ENCODE measurements at regions not wholly inside any gene's neighbourhood (a gene's known extent, or its start where the extent isn't known, plus 50 kb on each side); places are given as distances from the start of the nearest gene placed in this dataset.

GRCh38 chr18:30920757-30921156 is 121.8 kb downstream of the DSC3 start:
- no peak overlapping the region for H3K4me3 ChIP-seq
- no peak overlapping the region for H3K27ac ChIP-seq
- no peak for ATAC-seq
- no peaks in the 10 kb centered on the region for H3K9me3 ChIP-seq
- no peak for TF ChIP-seq CTCF (IDR thresholded peaks at IDR 0.05)
- no peak for DNase-seq
- H3K36me3 ChIP-seq: no peaks in the 10 kb centered on the region
- H3K27me3 ChIP-seq: no peaks in the 10 kb centered on the region
- H3K4me1 ChIP-seq: no peaks in the 10 kb centered on the region
- intact Hi-C loops (cut with DNase I): no loop called here
- WGBS (ENCODE audit: insufficient coverage, low coverage, low lambda C conversion rate, missing lambda C conversion rate): 78% methylated on average over 5 of the region's 5 CpGs

GRCh38 chr18:30920351-30920750 is 122.2 kb downstream of the DSC3 start:
- H3K36me3 ChIP-seq: no peaks in the 10 kb centered on the region
- TF ChIP-seq POLR2A (IDR thresholded peaks at IDR 0.05): no peak
- TF ChIP-seq CTCF (IDR thresholded peaks at IDR 0.05): no peak
- no peak overlapping the region for H3K27ac ChIP-seq
- no peak overlapping the region for H3K4me3 ChIP-seq
- no peaks in the 10 kb centered on the region for H3K4me1 ChIP-seq
- DNase-seq (no peak), ATAC-seq (no peak)
- H3K9me3 ChIP-seq: no peaks in the 10 kb centered on the region
- no peaks in the 10 kb centered on the region for H3K27me3 ChIP-seq
- intact Hi-C loops (cut with DNase I): no loop called here
- WGBS (ENCODE audit: insufficient coverage, low coverage, low lambda C conversion rate, missing lambda C conversion rate): 76% methylated on average over 2 of the region's 3 CpGs

- Histone ChIP-seq H3K9me3 (no peaks in the 10 kb centered on the region), H3K36me3 (no peaks in the 10 kb centered on the region), H3K4me3 (no peak overlapping the region), H3K27me3 (no peaks in the 10 kb centered on the region), H3K4me1 (no peaks in the 10 kb centered on the region), H3K27ac (no peak overlapping the region)
- DNase-seq (no peak), ATAC-seq (no peak)
- no peak for TF ChIP-seq POLR2A (IDR thresholded peaks at IDR 0.05)
- no peak for TF ChIP-seq CTCF (IDR thresholded peaks at IDR 0.05)
- WGBS (ENCODE audit: insufficient coverage, low coverage, low lambda C conversion rate, missing lambda C conversion rate): 49% methylated on average over 4 of the region's 4 CpGs
- intact Hi-C loops (cut with DNase I): no loop called here
These were observed 124.9 kb downstream of the DSC3 start for GRCh38 chr18:30917651-30918050.

GRCh38 chr18:30915336-30915988 is 127.1 kb downstream of the DSC3 start:
- Histone ChIP-seq H3K4me1 (no peaks in the 10 kb centered on the region), H3K27me3 (no peaks in the 10 kb centered on the region), H3K27ac (no peak overlapping the region), H3K9me3 (no peaks in the 10 kb centered on the region), H3K36me3 (no peaks in the 10 kb centered on the region), H3K4me3 (no peak overlapping the region)
- ATAC-seq (no peak), DNase-seq (no peak)
- intact Hi-C loops (cut with DNase I): no loop called here
- WGBS (ENCODE audit: insufficient coverage, low coverage, low lambda C conversion rate, missing lambda C conversion rate): 51% methylated on average over 4 of the region's 4 CpGs
- TF ChIP-seq POLR2A (IDR thresholded peaks at IDR 0.05) (no peak), CTCF (IDR thresholded peaks at IDR 0.05) (no peak)

- H3K4me3 ChIP-seq: no peak overlapping the region
- no peaks in the 10 kb centered on the region for H3K36me3 ChIP-seq
- H3K27me3 ChIP-seq: no peaks in the 10 kb centered on the region
- ATAC-seq (no peak), DNase-seq (no peak)
- no peak overlapping the region for H3K27ac ChIP-seq
- TF ChIP-seq CTCF (IDR thresholded peaks at IDR 0.05): no peak
- TF ChIP-seq POLR2A (IDR thresholded peaks at IDR 0.05): no peak
- no peaks in the 10 kb centered on the region for H3K9me3 ChIP-seq
- H3K4me1 ChIP-seq: no peaks in the 10 kb centered on the region
- intact Hi-C loops (cut with DNase I): no loop called here
- 56% methylated on average over 1 of the region's 1 CpG for WGBS (ENCODE audit: insufficient coverage, low coverage, low lambda C conversion rate, missing lambda C conversion rate)
These were observed 134.2 kb downstream of the DSC3 start for GRCh38 chr18:30908381-30908780.
